Hypothalamus (tissue), 51 donors: ENCODE measurements at regions not wholly inside any gene's neighbourhood (a gene's known extent, or its start where the extent isn't known, plus 50 kb on each side); places are given as distances from the start of the nearest gene placed in this dataset.

ENCODE experiments used
- DNase-seq, 51 donors: peaks; one replicate each; lab custom pipeline; 2025; lab: John Stamatoyannopoulos, UW

DNA sequence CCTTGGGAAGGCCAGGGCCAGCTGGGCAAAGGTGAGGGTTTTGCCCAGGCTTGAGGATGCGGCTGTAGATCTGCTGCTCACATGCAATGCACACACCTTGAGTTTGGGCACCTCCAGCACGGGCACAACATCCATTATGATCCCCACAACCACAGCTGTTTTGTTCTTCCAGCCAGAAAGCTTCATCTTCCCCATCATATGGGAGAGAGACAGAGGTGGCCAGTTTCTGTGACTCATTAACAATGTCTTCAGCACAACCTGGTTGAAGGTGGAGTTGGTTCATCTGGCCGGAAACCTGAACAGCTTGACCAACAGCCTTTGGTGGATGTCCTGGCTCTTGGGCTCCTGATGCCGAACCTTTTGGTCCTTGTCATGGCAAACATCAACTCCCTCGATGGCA lies 163.7 kb upstream of the CCND2 start:
- no peak for DNase-seq

DNA sequence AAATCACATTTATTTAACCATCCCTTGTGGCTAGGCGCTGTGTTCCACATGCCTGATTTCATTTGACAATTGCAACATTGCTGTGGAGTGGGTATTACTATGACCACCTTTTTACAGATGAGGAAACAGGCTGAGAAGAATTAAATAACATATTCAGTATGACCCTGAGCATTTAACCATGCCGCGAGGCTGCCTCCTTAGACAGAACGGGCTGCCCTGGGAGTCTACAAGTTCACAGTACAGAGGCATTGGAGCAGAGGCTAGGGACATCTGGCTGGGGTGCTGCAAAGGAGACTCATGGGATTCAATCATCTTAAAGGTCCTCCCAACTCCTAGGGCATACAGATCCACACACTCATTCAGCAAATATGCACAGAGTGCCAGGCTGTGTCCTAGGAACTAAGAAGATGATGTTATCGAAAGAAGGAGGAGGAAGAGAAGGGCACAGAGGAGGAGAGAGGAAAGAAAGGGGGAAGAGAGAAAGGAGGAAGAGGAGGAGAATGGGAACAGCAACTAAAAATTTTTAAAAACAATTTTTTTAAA lies 164.7 kb upstream of the CCND2 start:
- no peak for DNase-seq

DNA sequence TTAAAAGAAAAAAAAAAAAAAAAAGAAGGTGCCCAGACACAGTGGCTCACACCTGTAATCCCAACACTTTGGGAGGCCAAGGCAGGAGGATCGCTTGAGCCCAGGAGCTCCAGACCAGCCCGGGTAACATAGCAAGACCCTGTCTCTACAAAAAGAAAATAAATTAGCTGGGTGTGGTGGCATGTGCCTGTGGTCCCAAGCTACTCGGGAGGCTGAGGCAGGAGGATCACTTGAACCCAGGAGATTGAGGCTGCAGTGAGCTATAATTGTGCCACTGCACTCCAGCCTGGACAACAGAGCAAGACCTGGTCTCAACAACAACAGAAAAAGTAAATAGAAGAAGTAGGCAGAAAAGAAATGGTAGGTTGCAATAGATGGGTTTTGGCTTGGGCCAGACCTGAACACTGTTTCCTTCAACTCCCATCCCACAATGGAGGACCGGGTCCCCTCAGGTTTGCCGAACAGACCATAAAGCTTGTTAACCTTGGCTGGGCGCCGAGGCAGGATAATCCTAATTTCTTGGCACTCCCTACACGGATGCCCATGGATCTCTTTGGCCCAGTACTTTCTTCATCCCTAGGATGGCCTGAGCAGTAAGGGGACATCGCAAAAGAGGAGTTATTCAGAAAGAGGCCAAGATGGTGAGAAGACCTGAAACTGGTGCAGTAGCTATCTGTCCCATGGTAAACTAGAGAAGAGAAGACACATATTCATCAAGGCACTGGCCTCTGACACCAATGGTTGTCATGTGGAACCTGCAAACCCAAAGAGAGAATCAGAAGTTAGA lies 165.5 kb upstream of the CCND2 start:
- no peak for DNase-seq

DNA sequence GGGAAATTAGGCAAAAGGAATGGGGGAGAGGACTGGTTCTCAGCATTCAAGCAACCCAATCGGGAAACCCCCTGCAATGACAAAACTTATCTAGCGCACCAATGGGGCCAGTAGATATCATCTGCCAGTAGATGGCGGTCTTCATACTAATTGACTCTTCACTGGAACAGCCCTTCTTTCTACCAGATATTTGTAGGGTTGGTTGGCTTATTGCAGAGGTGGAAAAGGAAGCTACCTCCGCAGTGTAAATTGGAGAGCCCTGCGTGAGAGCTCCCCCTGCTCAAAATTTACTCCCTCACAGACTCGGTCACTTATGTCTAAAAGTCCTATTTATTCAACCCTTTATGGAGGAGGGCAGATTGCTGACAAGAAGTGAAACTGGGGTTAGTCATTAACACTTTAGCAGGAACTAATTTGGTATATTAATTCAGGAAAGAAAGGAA lies 166.1 kb upstream of the CCND2 start:
- peak in 3 of 51 donors; percentile 2 to 5 (median 2) for DNase-seq

DNA sequence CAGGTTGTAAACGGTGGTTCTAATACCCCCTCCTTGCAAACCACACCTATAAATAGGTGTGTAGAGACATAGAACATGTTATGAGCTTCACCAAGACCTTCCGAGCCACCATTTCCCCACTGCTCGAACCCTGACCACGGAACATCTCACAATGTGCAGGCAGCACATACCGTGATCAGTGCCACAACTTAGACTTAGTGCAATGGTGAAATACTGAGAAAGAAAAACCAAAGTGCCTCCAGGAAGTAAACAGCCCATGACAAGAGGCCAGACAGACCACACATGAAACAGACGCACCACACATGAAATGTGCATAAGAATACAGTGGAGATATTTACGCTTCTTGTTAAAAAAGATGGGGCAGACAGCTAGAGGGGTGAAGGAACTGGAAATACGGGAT lies 166.9 kb upstream of the CCND2 start:
- DNase-seq = no peak

DNA sequence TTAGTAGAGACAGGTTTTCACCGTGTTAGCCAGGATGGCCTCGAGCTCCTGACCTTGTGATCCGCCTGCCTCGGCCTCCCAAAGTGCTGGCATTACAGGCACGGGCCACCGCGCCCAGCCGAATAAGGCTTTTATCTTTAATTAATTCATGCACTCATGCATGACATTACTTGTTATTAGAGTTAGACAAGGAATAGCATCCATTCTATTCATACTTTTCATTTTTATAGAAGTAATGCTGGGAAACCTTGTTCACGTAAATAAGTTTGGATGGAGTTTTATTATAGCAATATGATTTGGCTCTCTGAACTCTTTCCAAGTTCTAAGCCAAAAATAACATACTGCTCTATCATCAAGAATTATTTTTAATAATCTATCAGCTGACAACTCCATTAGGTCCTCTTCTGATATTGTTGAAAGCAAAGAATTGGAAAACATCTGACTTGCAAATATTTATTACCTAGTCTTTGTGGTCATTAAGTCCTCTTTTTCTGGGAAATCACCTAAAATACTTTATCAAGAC lies 168.8 kb upstream of the CCND2 start:
- no peak for DNase-seq

DNA sequence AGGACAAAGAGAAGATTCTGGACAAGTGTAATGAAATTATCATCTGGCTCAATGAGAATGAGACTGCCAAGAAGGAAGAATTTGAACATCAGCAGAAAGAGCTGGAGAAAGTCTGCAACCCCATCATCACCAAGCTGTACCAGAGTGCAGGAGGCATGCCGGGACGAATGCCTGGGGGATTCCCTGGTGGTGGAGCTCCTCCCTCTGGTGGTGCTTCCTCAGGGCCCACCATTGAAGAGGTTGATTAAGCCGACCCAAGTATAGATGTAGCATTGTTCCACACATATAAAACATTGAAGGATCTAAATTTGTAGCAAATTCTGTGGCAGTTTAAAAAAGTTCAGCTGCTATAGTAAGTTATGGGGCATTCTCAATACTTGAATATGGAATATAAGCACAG lies 174.3 kb upstream of the CCND2 start:
- DNase-seq = no peak

DNA sequence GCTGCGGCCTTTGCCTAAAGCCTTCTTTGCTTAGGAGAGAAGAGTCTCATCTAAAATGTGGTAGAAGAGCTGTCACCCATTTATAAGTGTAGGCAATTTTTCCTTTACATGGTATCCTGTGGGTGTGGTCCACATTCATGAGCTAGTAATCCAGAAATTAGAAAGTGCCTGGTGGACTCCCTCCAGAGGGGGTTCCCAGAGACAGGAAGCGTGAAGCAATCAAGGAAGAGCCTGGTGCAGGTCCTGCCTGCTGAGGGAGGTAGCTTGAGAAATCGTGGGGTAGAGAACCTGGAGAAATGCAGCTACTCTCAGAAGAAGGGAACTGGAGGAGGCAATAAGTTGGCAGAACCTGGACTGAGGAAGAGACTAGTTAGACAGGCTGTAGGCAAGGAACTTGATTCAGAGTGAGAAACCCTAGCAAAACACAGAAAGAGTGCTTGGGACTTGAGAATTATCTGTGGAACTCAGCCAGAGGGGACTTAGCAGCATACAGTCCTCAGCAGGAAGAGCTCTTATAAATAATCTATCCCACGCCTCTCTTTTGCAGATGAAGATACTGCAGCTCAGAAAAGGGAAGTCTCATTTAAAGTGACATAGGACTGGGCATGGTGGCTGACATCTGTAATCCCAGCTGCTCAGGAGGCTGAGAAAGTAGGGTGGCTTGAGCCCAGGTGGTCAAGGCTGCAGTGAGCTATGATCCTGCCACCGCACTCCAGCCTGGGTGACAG lies 182.4 kb upstream of the CCND2 start:
- no peak for DNase-seq

DNA sequence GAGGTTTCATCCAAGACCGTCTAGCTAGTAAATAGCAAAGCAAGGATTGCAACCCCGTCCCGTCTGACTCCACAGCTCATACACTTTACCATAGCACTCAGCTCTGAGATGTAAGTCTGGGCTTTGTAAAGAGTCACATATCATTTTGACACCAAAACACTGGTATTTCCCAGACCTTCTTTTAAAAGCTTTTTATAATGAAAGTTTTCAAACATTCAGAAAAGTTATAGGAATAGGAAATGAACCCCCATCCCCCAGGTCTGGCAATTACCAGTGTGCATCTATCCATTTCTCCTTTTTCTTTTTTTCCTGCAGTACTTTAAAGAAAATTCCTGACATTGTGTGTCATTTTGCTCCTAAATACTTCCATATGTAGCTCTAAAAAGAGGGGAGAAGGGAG lies 183.6 kb upstream of the CCND2 start:
- DNase-seq = no peak

DNA sequence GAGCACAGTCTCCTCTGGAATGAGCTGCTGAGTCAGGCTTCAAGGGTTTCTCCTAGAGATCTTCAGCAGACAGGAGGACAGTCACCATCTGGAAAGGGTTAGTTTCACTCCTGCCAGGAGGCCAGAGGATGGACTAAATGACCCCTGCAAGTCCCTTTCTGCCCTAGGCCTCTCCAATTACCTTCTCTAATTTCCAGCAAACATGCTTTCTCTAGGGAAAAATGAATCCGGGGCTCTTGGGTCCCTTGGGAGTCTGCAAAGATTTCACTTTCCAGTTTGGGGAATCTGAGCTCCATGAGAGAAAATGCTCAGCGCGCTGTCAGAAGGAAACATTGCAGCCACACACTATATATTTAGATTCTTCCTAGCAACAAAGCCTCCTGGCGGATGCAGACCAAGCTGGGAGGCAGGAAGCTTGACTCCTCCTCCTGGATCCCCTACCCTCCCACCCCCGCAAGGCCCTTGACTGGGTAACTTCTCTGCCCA lies 184.4 kb upstream of the CCND2 start:
- DNase-seq = no peak

DNA sequence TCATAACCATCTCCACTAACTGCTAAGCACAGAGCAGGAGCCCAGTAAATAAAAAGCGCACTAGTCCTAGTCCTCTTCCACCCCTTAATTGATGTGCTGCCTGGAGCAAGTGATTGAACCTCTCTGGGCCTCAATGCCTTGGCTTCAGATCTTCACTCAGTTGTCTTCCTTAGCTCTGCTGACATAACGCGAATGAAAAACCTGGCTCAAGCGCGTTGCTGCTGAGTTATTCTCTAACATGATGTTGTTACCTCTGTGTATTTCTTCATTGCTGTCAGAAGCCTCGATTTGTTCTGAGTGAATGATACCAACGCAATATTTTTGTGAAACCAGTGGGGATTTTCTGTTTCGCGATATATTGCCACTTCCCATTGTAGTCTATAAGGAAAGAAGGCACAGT lies 185.1 kb upstream of the CCND2 start:
- DNase-seq = no peak

DNA sequence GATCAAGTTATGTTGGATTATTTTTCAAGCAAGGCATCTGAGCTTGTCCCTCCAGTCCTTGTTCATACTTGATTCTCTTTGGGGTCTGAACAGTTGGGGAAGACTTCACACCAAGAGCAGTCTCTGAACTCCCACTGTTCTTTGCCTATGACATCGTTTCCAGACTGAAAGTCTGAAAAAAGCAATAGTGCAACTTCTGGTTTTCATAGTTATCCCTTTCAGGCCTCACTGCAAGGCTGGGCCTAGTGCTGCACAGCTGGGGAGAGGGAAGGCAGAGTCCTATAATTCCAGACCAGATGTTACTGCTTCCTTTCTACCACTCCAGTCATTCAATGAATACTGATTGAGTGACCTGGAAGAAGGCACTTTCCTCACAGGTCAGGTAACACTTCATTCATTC lies 187.1 kb upstream of the CCND2 start:
- no peak for DNase-seq

DNA sequence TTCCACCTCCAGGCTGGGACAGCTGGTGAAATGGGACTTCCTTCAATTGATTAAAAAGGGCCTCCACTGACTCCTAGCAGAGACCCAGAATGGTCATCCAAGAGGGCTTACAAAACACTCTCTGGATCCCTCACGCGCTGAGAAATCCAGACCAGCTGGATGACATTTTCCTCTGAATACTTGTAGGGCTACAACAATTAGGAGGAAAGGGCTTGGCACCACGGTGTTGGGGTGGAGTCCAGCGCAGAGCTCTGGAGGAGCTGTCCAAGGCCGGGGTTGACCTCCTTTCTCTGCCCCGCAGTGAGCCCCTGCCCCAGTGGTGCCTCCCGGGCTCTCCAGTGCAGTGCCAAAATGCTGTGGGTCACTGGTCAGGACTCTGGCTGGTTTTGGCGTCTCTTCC lies 189.0 kb upstream of the CCND2 start:
- DNase-seq = peak in 2 of 51 donors; percentile 0 to 7

DNA sequence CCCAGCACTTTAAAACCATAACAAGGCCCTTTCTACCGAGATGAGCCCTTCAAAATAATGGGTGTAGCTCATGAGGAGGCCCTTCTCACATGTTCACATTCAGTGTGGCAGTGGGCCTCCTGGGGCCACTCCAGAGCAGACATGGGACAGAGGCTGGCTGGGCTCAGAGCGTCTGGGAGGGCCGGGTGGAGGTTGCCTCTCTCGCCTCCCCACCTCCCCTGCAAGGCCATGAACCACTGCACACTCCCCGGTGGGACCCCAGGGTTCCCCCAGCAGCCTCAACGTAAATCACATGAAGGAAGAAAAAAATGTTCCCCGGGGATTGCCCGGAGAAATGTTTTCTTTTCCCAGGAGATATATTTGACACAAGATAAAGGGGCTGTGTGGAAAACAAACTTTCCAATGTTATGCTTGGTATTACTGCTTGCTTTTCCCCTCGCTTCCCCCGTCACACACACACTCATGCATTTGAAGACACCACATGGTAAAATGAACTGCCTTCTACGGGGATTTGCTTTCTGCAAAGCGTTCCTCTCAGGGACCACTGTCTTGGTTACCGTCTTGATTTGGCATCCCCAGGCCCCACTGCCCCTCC lies 190.7 kb upstream of the CCND2 start:
- DNase-seq = no peak

DNA sequence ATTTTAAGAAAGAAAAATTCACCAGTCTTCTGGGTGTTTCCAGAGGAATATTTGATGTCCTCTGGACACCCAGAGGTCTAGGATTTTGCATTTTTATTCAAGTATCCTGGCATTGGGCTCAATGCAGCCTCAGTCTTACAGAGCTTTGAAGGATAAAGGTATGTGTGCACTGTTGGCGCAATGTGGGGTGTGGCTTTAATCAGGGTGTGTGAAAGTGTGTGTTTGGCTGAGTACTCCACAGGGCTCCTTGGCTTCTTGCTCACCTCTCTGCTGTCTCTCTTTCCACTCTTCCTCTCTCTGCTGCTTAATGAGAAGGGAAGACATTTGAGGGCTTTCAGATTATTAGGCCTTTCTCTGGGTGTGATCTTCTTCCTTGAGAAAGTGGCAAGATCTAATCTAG lies 193.3 kb upstream of the CCND2 start:
- no peak for DNase-seq

DNA sequence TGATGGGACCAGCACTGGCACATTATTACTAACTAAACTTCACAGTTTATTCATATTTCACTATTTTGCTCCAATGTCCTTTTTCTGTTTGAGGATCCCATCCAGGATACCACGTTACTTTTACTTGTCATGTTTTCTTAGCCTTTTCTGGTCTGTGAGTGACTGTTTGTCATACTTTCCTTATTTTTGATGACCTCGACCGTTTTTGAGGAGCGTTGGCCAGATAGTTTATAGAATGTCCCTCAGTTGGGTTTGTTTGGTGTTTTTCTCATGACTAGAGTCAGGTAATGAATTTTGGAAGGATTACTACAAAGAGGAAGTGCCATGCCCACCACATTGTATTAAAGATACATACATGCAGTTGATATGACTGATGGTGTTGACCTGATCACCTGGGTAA lies 199.4 kb upstream of the CCND2 start:
- no peak for DNase-seq

DNA sequence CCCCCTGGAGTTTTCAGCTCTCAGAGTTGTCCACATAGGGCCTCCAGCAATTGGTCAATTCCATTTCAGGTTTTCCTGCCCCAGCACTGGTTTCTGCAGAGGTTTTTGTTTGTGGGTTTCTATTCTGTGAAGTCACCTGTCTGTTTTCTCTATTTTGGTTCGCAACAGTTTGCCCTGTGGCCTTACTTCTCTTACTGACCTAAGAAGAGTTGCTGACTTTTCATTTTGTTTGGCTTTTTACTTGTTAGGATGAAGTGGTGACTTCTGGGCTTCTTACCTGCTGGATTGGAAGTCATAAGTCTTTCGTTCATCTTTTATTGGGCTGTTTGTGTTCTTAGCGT lies 196.4 kb upstream of the PARP11 start:
- no peak for DNase-seq

DNA sequence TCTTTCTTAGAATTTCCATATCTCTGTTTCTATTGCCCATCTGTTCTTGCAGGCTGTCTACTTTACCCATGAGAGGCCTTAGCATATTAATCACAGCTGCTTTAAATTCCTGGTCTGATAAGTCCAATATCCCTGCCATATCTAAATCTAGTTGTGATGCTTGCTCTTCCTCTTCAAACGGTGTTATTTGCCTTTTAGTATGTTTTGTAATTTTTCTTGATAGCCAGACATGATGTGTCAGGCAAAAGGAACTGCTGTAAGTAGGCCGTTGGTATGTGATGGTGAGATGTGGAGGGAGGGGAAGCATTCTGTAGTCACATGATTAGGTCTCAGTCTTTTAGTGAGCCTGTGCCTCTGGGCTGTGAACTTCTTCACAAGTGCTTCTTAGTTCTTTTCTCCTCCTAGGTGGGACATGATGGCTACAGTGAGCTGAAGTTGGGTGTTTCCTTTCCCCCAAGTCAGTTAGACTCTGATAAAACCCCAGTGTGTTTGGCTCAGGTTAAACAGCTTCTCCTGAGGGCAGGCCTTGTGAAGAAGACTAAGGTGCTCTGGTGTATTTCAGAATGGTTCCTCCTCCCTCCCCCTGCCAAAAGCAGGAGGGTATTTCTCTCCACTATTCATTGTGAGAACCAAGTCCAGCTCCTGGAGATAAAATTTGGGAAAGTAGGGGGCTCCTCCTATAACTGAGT lies 195.9 kb upstream of the PARP11 start:
- no peak for DNase-seq

DNA sequence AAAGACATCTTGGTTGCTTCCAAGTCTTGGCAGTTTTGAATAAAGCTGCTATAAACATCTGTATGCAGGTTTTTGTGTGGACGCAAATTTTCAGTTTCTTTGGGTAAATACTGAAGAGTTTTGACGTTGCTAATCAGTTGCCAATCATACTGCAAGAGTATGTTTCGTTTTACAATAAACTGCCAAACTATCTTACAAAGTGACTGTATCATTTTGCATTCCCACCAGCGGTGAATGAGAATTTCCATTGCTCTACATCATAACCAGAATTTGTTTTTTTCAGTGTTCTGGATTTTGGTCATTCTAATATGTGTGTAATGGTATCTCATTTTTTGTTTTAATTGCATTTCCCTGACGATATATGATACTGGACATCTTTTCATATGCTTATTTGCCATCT lies 190.8 kb upstream of the PARP11 start:
- no peak for DNase-seq

DNA sequence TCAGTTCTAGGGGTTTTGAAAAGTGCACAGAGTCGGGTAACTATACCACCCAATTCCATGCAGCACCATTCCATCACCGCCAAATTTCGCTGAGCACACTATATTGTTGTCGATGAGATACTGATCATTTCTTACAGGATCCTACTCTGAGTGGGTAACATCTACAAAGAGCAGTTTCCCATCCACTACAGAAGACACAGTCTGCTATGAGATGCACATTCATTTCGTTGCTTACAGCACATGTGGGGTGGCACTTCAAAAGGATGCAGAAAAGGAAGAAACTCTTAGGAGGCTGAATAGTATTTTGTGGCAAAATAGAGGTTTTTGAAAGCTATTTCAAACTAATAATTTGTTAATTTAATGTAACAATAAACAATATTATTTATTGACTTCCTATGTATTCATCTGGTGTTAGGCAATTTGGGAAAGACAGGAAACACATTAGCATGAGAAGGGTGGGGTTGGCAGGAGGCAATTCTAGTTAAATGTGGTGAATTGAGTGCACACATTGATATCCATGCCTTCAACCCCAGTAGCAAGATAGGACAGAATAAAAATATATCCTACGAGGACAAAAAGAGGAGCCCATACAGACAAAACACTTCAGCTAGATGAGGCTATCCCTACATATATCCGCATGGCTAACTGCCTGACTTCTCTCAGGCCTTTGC lies 186.8 kb upstream of the PARP11 start:
- DNase-seq = no peak
